ENCODE measurements at regions not wholly inside any gene's neighbourhood (a gene's known extent, or its start where the extent isn't known, plus 50 kb on each side); places are given as distances from the start of the nearest gene placed in this dataset.

GRCh38 chr6:137761072-137761471 is 106.0 kb upstream of the TNFAIP3 start:
- TF ChIP-seq, protein P1, sequence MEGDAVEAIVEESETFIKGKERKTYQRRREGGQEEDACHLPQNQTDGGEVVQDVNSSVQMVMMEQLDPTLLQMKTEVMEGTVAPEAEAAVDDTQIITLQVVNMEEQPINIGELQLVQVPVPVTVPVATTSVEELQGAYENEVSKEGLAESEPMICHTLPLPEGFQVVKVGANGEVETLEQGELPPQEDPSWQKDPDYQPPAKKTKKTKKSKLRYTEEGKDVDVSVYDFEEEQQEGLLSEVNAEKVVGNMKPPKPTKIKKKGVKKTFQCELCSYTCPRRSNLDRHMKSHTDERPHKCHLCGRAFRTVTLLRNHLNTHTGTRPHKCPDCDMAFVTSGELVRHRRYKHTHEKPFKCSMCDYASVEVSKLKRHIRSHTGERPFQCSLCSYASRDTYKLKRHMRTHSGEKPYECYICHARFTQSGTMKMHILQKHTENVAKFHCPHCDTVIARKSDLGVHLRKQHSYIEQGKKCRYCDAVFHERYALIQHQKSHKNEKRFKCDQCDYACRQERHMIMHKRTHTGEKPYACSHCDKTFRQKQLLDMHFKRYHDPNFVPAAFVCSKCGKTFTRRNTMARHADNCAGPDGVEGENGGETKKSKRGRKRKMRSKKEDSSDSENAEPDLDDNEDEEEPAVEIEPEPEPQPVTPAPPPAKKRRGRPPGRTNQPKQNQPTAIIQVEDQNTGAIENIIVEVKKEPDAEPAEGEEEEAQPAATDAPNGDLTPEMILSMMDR (IDR thresholded peaks at IDR 0.05), result no peak
- no peak for TF ChIP-seq POLR2A (IDR thresholded peaks at IDR 0.05)

Data from right lobe of liver (tissue), 4 donors.